ENCODE measurements at regions not wholly inside any gene's neighbourhood (a gene's known extent, or its start where the extent isn't known, plus 50 kb on each side); places are given as distances from the start of the nearest gene placed in this dataset.

- Histone ChIP-seq H3K36me3 (ENCODE audit: control insufficient read depth, insufficient read depth, low read length) (no peaks in the 10 kb centered on the region), H3K4me3 (ENCODE audit: low read depth, low read length) (no peak overlapping the region), H3K27me3 (ENCODE audit: control insufficient read depth, insufficient read depth, low read length) (no peaks in the 10 kb centered on the region)
- no peak for DNase-seq (ENCODE audit: low read depth)
- ChIA-PET CTCF (no interaction called here), POLR2A (no interaction called here)
- TF ChIP-seq CTCF (IDR thresholded peaks at IDR 0.05; ENCODE audit: insufficient read depth, low read depth, low read length) = no peak
Observed at GRCh38 chr1:232579958-232580941, 49.7 kb downstream of the SIPA1L2 start.

- Histone ChIP-seq H3K4me3 (ENCODE audit: low read depth, low read length) (no peak overlapping the region), H3K36me3 (ENCODE audit: control insufficient read depth, insufficient read depth, low read length) (no peaks in the 10 kb centered on the region), H3K27me3 (ENCODE audit: control insufficient read depth, insufficient read depth, low read length) (no peaks in the 10 kb centered on the region)
- ChIA-PET POLR2A (no interaction called here), CTCF (no interaction called here)
- no peak for DNase-seq (ENCODE audit: low read depth)
- no peak for TF ChIP-seq CTCF (IDR thresholded peaks at IDR 0.05; ENCODE audit: insufficient read depth, low read depth, low read length)
Observed at GRCh38 chr1:232579466-232579865, 50.5 kb downstream of the SIPA1L2 start.

GRCh38 chr1:232578651-232579195, 51.2 kb downstream of the SIPA1L2 start:
- ChIA-PET POLR2A (no interaction called here), CTCF (no interaction called here)
- H3K27me3 ChIP-seq (ENCODE audit: control insufficient read depth, insufficient read depth, low read length) = no peaks in the 10 kb centered on the region
- no peak overlapping the region for H3K4me3 ChIP-seq (ENCODE audit: low read depth, low read length)
- no peaks in the 10 kb centered on the region for H3K36me3 ChIP-seq (ENCODE audit: control insufficient read depth, insufficient read depth, low read length)
- TF ChIP-seq CTCF (IDR thresholded peaks at IDR 0.05; ENCODE audit: insufficient read depth, low read depth, low read length) = no peak
- DNase-seq (ENCODE audit: low read depth) = no peak

- DNase-seq (ENCODE audit: low read depth) = no peak
- POLR2A ChIA-PET = no interaction called here
- no peak overlapping the region for H3K4me3 ChIP-seq (ENCODE audit: low read depth, low read length)
- CTCF ChIA-PET = no interaction called here
- H3K27me3 ChIP-seq (ENCODE audit: control insufficient read depth, insufficient read depth, low read length) = no peaks in the 10 kb centered on the region
- TF ChIP-seq CTCF (IDR thresholded peaks at IDR 0.05; ENCODE audit: insufficient read depth, low read depth, low read length) = no peak
- no peaks in the 10 kb centered on the region for H3K36me3 ChIP-seq (ENCODE audit: control insufficient read depth, insufficient read depth, low read length)
Observed at GRCh38 chr1:232577772-232578171, 52.2 kb downstream of the SIPA1L2 start.

GRCh38 chr1:232576537-232576936, 53.4 kb downstream of the SIPA1L2 start:
- H3K27me3 ChIP-seq (ENCODE audit: control insufficient read depth, insufficient read depth, low read length) = no peaks in the 10 kb centered on the region
- no peak for TF ChIP-seq CTCF (IDR thresholded peaks at IDR 0.05; ENCODE audit: insufficient read depth, low read depth, low read length)
- DNase-seq (ENCODE audit: low read depth) = no peak
- ChIA-PET CTCF (no interaction called here), POLR2A (no interaction called here)
- H3K4me3 ChIP-seq (ENCODE audit: low read depth, low read length) = no peak overlapping the region
- no peaks in the 10 kb centered on the region for H3K36me3 ChIP-seq (ENCODE audit: control insufficient read depth, insufficient read depth, low read length)
